LNCAP (cell line): ENCODE measurements at regions not wholly inside any gene's neighbourhood (a gene's known extent, or its start where the extent isn't known, plus 50 kb on each side); places are given as distances from the start of the nearest gene placed in this dataset.

Source experiments
- TF ChIP-seq, protein P1 (sequence below): fragments of 450-650 bp; IDR thresholded peaks from 2 replicates; pipeline ENCODE4 v1.5.1; 2017; ENCODE audit warnings: mild to moderate bottlenecking

- TF ChIP-seq, protein P1, sequence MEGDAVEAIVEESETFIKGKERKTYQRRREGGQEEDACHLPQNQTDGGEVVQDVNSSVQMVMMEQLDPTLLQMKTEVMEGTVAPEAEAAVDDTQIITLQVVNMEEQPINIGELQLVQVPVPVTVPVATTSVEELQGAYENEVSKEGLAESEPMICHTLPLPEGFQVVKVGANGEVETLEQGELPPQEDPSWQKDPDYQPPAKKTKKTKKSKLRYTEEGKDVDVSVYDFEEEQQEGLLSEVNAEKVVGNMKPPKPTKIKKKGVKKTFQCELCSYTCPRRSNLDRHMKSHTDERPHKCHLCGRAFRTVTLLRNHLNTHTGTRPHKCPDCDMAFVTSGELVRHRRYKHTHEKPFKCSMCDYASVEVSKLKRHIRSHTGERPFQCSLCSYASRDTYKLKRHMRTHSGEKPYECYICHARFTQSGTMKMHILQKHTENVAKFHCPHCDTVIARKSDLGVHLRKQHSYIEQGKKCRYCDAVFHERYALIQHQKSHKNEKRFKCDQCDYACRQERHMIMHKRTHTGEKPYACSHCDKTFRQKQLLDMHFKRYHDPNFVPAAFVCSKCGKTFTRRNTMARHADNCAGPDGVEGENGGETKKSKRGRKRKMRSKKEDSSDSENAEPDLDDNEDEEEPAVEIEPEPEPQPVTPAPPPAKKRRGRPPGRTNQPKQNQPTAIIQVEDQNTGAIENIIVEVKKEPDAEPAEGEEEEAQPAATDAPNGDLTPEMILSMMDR = no peak
Observed at GRCh38 chr14:39768589-39768988, 336.4 kb upstream of the FBXO33 start.

- TF ChIP-seq, protein P1 = no peak
Observed at GRCh38 chr14:39766397-39767000, 334.3 kb upstream of the FBXO33 start.

DNA sequence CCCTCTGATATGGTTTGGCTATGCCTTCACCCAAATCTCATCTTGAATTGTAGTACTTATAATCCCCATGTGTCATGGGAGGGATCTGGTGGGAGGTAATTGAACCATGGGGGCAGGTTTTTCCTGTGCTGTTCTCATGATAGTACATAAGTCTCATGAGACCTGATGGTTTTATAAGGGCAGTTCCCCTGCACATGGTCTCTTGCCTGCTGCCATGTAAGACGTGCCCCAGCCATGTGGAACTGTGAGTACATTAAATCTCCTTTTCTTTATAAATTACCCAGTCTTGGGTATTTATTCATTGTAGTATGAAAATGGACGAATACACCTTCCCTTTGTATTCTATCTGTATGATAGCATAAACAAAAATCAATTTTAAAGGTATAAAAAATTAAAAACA lies 333.4 kb upstream of the FBXO33 start:
- TF ChIP-seq, protein P1 = no peak

- TF ChIP-seq, protein P1 = no peak
Observed at GRCh38 chr14:39763402-39763890, 331.2 kb upstream of the FBXO33 start.

- TF ChIP-seq, protein P1 = no peak
Observed at GRCh38 chr14:39762576-39763401, 330.6 kb upstream of the FBXO33 start.

- TF ChIP-seq, protein P1 = no peak
Observed at GRCh38 chr14:39755269-39755878, 323.1 kb upstream of the FBXO33 start.

DNA sequence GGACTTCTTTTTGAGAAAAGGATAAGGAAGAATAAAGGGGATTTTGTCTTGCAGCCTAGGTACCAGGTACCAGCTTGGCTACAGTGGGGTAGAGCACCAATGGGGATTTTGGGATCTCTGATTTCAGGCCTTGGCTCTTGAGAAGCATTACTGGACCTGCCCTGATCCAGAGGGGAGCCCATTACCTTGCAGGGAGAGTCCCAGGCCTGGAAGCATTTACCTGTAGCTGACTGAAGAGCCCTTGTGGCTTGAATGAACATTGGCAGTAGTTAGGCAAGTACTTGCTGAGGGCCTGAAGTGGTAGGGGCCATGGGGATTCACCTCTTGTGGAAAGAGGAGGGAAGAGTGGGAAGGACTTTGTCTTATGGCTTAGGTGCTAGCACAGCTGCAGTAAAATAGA lies 308.2 kb upstream of the FBXO33 start:
- TF ChIP-seq, protein P1 = no peak
